ENCODE measurements at regions not wholly inside any gene's neighbourhood (a gene's known extent, or its start where the extent isn't known, plus 50 kb on each side); places are given as distances from the start of the nearest gene placed in this dataset.

DNA sequence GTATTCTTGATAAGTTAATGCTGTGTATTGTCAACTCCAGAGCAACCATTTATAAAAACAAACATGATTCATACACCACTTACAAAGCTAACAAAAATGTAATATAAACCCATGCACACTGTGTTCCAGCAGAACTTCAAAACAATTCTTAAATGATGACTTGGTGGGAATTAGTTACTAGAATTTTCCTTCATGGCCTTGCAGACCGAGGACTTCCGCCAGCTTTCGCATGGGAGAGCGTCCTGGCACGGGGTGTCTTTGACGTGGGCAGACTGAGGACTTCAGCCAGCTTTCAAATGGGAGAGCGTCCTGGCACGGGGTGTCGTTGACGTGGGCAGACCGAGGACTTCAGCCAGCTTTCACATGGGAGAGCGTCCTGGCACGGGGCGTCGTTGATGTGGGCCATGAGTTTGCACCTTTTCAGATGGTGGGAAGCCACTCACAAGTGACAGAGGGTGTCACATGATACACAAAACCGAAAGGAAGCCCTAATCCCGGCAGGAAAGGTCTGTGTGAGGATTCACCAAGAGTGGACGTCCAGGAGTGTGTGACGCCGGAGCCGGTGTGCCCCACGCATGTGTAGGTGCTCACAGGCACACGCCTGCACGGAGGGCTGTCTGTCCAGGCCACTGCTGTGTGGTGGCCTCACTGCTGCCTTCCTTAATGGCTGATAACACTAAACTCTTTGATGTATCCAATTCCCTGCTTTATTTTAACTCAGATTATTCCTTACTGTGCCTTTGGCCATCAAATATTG lies 211.3 kb upstream of the IRX4 start:
- Histone ChIP-seq H3K23me2 (ENCODE audit: low read depth, low read length) (no peaks in the 10 kb centered on the region), H3K9me3 (ENCODE audit: insufficient read depth in 2 of 2, low read depth in 1 of 2, low read length in 1 of 2) (no peaks in the 10 kb centered on the region), H4K8ac (ENCODE audit: extremely low read depth, insufficient read depth, low read length) (no peak overlapping the region; the same call in 1 of the 2 replicates), H3K56ac (replicated peaks; ENCODE audit: insufficient read length, low read depth, low read length) (no peak overlapping the region), H4K5ac (ENCODE audit: insufficient read length, low read depth, low read length) (no peak overlapping the region), H3K36me3 (ENCODE audit: control insufficient read depth in 2 of 4, insufficient read depth in 4 of 4, low read length in 3 of 4) (no peaks in the 10 kb centered on the region), H3K4me3 (ENCODE audit: extremely low read depth in 1 of 4, insufficient read depth in 2 of 4, low read depth in 3 of 4, low read length in 4 of 4) (no peak overlapping the region), H2AFZ (ENCODE audit: low read length) (no peak overlapping the region), H4K91ac (replicated peaks; ENCODE audit: insufficient read length, low read length) (peak overlapping the region; percentile 7), H3K4me2 (ENCODE audit: insufficient read depth in 1 of 2, low read depth in 2 of 2, low read length in 2 of 2) (no peak overlapping the region), H3K23ac (ENCODE audit: insufficient read length) (no peak overlapping the region), H2BK20ac (ENCODE audit: low read length) (no peak overlapping the region), H2BK120ac (replicated peaks; ENCODE audit: low read depth, low read length) (no peak overlapping the region), H3K4me1 (replicated peaks in 1 of 4; ENCODE audit: control insufficient read depth in 3 of 4, insufficient read depth in 4 of 4, low read length in 3 of 4) (peaks cover 0 to 3% (median 0%) of the 10 kb centered on the region in 4 experiments; a peak in 1 of 7 replicates), H2BK12ac (ENCODE audit: low read depth, low read length) (no peak overlapping the region), H2AK5ac (ENCODE audit: low read depth, low read length) (no peak overlapping the region), H3K79me2 (ENCODE audit: control insufficient read depth in 1 of 2, insufficient read depth in 2 of 2, low read length in 2 of 2) (no peaks in the 10 kb centered on the region), H3K27ac (ENCODE audit: low read depth, low read length) (no peak overlapping the region), H2BK5ac (ENCODE audit: low read depth, low read length) (no peak overlapping the region), H3K4ac (replicated peaks; ENCODE audit: insufficient read length, low read depth, low read length) (no peak overlapping the region), H3K9ac (replicated peaks in 1 of 4; ENCODE audit: extremely low read depth in 1 of 4, low read depth in 3 of 4, low read length in 3 of 4) (no peak overlapping the region), H3K27me3 (replicated peaks in 1 of 4; ENCODE audit: control insufficient read depth in 3 of 4, extremely low read depth in 1 of 4, insufficient read depth in 3 of 4, low read length in 3 of 4) (no peaks in the 10 kb centered on the region), H4K20me1 (replicated peaks in 1 of 2; ENCODE audit: control insufficient read depth in 1 of 2, insufficient read depth in 2 of 2, low read length in 2 of 2) (no peaks in the 10 kb centered on the region), H3K14ac (ENCODE audit: insufficient read length) (no peak overlapping the region), H2BK15ac (ENCODE audit: low read length) (no peak overlapping the region), H3K79me1 (ENCODE audit: low read depth, low read length) (no peaks in the 10 kb centered on the region), H3K18ac (ENCODE audit: extremely low read depth, low read length) (no peak overlapping the region)
- ChIA-PET CTCF (ENCODE audit: partially characterized antibody) (interaction anchor here (0.7 kb wide), 1 partner anchor 1023 kb away, joined by 3 read pairs; no protein-coding TSS in a partner anchor), POLR2A (ENCODE audit: partially characterized antibody) (no interaction called here)
- no peak for FAIRE-seq
- no peak for DNase-seq (ENCODE audit: low read depth in 1 of 2, low spot score in 2 of 2)
- WGBS, 2 experiments (ENCODE audit: extremely low coverage in 1 of 2, insufficient coverage in 1 of 2, insufficient read length in 1 of 2, insufficient replicate concordance in 2 of 2, low coverage in 1 of 2, low lambda C conversion rate in 2 of 2, missing lambda C conversion rate in 1 of 2), result 91% methylated on average over 19 of the region's 24 CpGs; no CpG with 5 or more reads in 1 of the 2 experiments
- TF ChIP-seq, protein P1, sequence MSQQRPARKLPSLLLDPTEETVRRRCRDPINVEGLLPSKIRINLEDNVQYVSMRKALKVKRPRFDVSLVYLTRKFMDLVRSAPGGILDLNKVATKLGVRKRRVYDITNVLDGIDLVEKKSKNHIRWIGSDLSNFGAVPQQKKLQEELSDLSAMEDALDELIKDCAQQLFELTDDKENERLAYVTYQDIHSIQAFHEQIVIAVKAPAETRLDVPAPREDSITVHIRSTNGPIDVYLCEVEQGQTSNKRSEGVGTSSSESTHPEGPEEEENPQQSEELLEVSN (IDR thresholded peaks at IDR 0.05), result peak; percentile 84
- TF ChIP-seq, protein P2, sequence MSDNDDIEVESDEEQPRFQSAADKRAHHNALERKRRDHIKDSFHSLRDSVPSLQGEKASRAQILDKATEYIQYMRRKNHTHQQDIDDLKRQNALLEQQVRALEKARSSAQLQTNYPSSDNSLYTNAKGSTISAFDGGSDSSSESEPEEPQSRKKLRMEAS (IDR thresholded peaks at IDR 0.05), result peak; percentile 62
- no peak for TF ChIP-seq HDAC6 (IDR thresholded peaks at IDR 0.05; ENCODE audit: low read depth, low read length)

Measured in H1 (cell line).